NT2/D1 (cell line): ENCODE measurements at regions not wholly inside any gene's neighbourhood (a gene's known extent, or its start where the extent isn't known, plus 50 kb on each side); places are given as distances from the start of the nearest gene placed in this dataset.

ENCODE experiments used
- YY1 ChIP-seq: IDR thresholded peaks from 2 replicates; pipeline ENCODE4 v1.6.1; 2011; ENCODE audit not compliant: insufficient read length, insufficient read depth
- ZNF274 ChIP-seq: IDR thresholded peaks from 2 replicates; pipeline ENCODE4 v1.6.1; 2011; ENCODE audit warnings: mild to moderate bottlenecking, low read depth, low read length

GRCh38 chrX:65609237-65609636, 58.2 kb upstream of the MSN start:
- TF ChIP-seq YY1 (no peak), ZNF274 (no peak)
